GM23248 (cell line): ENCODE measurements at regions not wholly inside any gene's neighbourhood (a gene's known extent, or its start where the extent isn't known, plus 50 kb on each side); places are given as distances from the start of the nearest gene placed in this dataset.

Experiments
- DNase-seq: peaks from one replicate; pipeline ENCODE4 v3.0.0-alpha.2; 2015
- H2AFZ ChIP-seq: fragments of 200-600 bp; sonication (generic); 2 replicates; pipeline ENCODE4 v1.6.1; 2016; ENCODE audit warnings: antibody characterized with exemption
- H3F3A ChIP-seq: fragments of 200-600 bp; sonication (generic); 2 replicates; pipeline ENCODE4 v1.6.1; 2016; ENCODE audit warnings: mild to moderate bottlenecking, antibody characterized with exemption, mixed run types; ENCODE audit not compliant: insufficient read depth
- H3K27ac ChIP-seq: fragments of 200-600 bp; sonication (generic); 2 replicates; pipeline ENCODE4 v1.5.1; 2016; ENCODE audit warnings: mild to moderate bottlenecking
- H3K27me3 ChIP-seq: fragments of 200-600 bp; sonication (generic); replicated peaks from 2 replicates; pipeline ENCODE4 v1.6.1; 2016; ENCODE audit warnings: mild to moderate bottlenecking; ENCODE audit not compliant: insufficient read depth
- H3K36me3 ChIP-seq: fragments of 200-600 bp; sonication (generic); 2 replicates; pipeline ENCODE4 v1.6.1; 2016; ENCODE audit warnings: low read depth, mild to moderate bottlenecking
- H3K4me1 ChIP-seq: fragments of 200-600 bp; sonication (generic); 2 replicates; pipeline ENCODE4 v1.6.1; 2016; ENCODE audit warnings: mild to moderate bottlenecking; ENCODE audit not compliant: insufficient read depth
- H3K4me2 ChIP-seq: fragments of 200-600 bp; sonication (generic); one replicate; pipeline ENCODE4 v1.6.1; 2016; ENCODE audit warnings: mild to moderate bottlenecking; ENCODE audit not compliant: unreplicated experiment
- H3K4me3 ChIP-seq: fragments of 200-600 bp; sonication (generic); 2 replicates; pipeline ENCODE4 v1.5.1; 2016; ENCODE audit warnings: mild to moderate bottlenecking
- H3K79me2 ChIP-seq: fragments of 200-600 bp; sonication (generic); 2 replicates; pipeline ENCODE4 v1.6.1; 2016; ENCODE audit warnings: mild to moderate bottlenecking; ENCODE audit not compliant: insufficient read depth
- H3K9ac ChIP-seq: fragments of 200-600 bp; sonication (generic); 2 replicates; pipeline ENCODE4 v1.6.1; 2016; ENCODE audit warnings: mild to moderate bottlenecking
- H3K9me2 ChIP-seq: fragments of 200-600 bp; sonication (generic); 2 replicates; pipeline ENCODE4 v1.6.1; 2016; ENCODE audit warnings: mixed run types, mild to moderate bottlenecking, moderate library complexity; ENCODE audit not compliant: insufficient read depth
- H3K9me3 ChIP-seq: fragments of 200-600 bp; sonication (generic); one replicate; pipeline ENCODE4 v1.6.1; 2017; ENCODE audit warnings: low read depth
- H4K20me1 ChIP-seq: fragments of 200-600 bp; sonication (generic); 2 replicates; pipeline ENCODE4 v1.6.0; 2016; ENCODE audit not compliant: insufficient read depth
- EZH2 ChIP-seq: fragments of 200-600 bp; sonication (generic); IDR thresholded peaks from 2 replicates; pipeline ENCODE4 v1.6.1; 2018; ENCODE audit warnings: antibody characterized with exemption, mild to moderate bottlenecking; ENCODE audit not compliant: insufficient read depth, poor library complexity, severe bottlenecking
- EZH2phosphoT487 ChIP-seq: fragments of 200-600 bp; sonication (generic); IDR thresholded peaks from 2 replicates; pipeline ENCODE4 v1.6.1; 2018; ENCODE audit warnings: antibody characterized with exemption, moderate library complexity, mild to moderate bottlenecking, low read depth; ENCODE audit not compliant: insufficient read depth
- WGBS, 2 experiments: methylation state at CpG; one replicate each; pipeline ENCODE4 v1.1.6; 2015 to 2017; ENCODE audit warnings: low lambda C conversion rate in 2 of 2, low coverage in 1 of 2; ENCODE audit errors: missing lambda C conversion rate in 2 of 2; 5-methylcytosine and 5-hydroxymethylcytosine counted together
- in situ Hi-C: fragments of 300-500 bp; cut with MboI; formaldehyde crosslinking; loops from 2 replicates; pipeline ENCODE4 v1.15.0; 2020

- H3K4me1 ChIP-seq: peaks cover 5% of the 10 kb centered on the region; the same call in 1 of the 2 replicates
- no peak overlapping the region for H3K27ac ChIP-seq
- H3K27me3 ChIP-seq: peaks cover 21% of the 10 kb centered on the region
- H4K20me1 ChIP-seq: no peaks in the 10 kb centered on the region
- H3K36me3 ChIP-seq: no peaks in the 10 kb centered on the region
- H3K4me3 ChIP-seq: no peak overlapping the region
- H3K9me3 ChIP-seq: no peaks in the 10 kb centered on the region
- TF ChIP-seq EZH2 (no peak), EZH2phosphoT487 (peak; percentile 89)
- no peaks in the 10 kb centered on the region for H3K9me2 ChIP-seq
- H3K4me2 ChIP-seq: no peak overlapping the region
- no peaks in the 10 kb centered on the region for H3K79me2 ChIP-seq
- peak; percentile 88 for DNase-seq
- 26% methylated on average over 17 to 19 of the region's 19 CpGs for WGBS, 2 experiments
- no peaks in the 10 kb centered on the region for H3F3A ChIP-seq
- no peak overlapping the region for H2AFZ ChIP-seq
- in situ Hi-C loops: no loop called here
- H3K9ac ChIP-seq: no peak overlapping the region
Observed at GRCh38 chr18:79599441-79599931, 80.1 kb upstream of the CTDP1 start.

GRCh38 chr18:79600141-79600540 is 79.5 kb upstream of the CTDP1 start:
- DNase-seq: no peak
- in situ Hi-C loops: no loop called here
- Histone ChIP-seq H3F3A (no peaks in the 10 kb centered on the region), H4K20me1 (no peaks in the 10 kb centered on the region), H2AFZ (no peak overlapping the region), H3K9me2 (no peaks in the 10 kb centered on the region), H3K79me2 (no peaks in the 10 kb centered on the region), H3K4me1 (peaks cover 5% of the 10 kb centered on the region; the same call in 1 of the 2 replicates), H3K9ac (no peak overlapping the region), H3K36me3 (no peaks in the 10 kb centered on the region), H3K27ac (no peak overlapping the region), H3K27me3 (peaks cover 15% of the 10 kb centered on the region), H3K4me3 (no peak overlapping the region), H3K4me2 (no peak overlapping the region), H3K9me3 (no peaks in the 10 kb centered on the region)
- TF ChIP-seq EZH2 (no peak), EZH2phosphoT487 (no peak)
- 86 to 88% methylated on average over 5 to 6 of the region's 6 CpGs for WGBS, 2 experiments

- Histone ChIP-seq H3K4me2 (no peak overlapping the region), H3K27me3 (peaks cover 10% of the 10 kb centered on the region), H3K36me3 (no peaks in the 10 kb centered on the region), H3K27ac (no peak overlapping the region), H3K4me3 (no peak overlapping the region), H3K79me2 (no peaks in the 10 kb centered on the region), H4K20me1 (no peaks in the 10 kb centered on the region), H3K4me1 (peaks cover 5% of the 10 kb centered on the region; the same call in 1 of the 2 replicates), H3K9me3 (no peaks in the 10 kb centered on the region), H3K9ac (no peak overlapping the region), H3F3A (no peaks in the 10 kb centered on the region), H3K9me2 (no peaks in the 10 kb centered on the region), H2AFZ (no peak overlapping the region)
- no peak for TF ChIP-seq EZH2phosphoT487
- TF ChIP-seq EZH2: no peak
- in situ Hi-C loops: no loop called here
- DNase-seq: no peak
- WGBS, 2 experiments: 51 to 91% methylated on average over 1 to 2 of the region's 2 CpGs
Observed at GRCh38 chr18:79600596-79600995, 79.0 kb upstream of the CTDP1 start.

GRCh38 chr18:79601234-79601633 is 78.4 kb upstream of the CTDP1 start:
- in situ Hi-C loops: no loop called here
- H3K36me3 ChIP-seq: no peaks in the 10 kb centered on the region
- no peaks in the 10 kb centered on the region for H3K79me2 ChIP-seq
- H2AFZ ChIP-seq: no peak overlapping the region
- H3K27ac ChIP-seq: no peak overlapping the region
- no peaks in the 10 kb centered on the region for H3K9me3 ChIP-seq
- no peaks in the 10 kb centered on the region for H3K9me2 ChIP-seq
- H3K4me3 ChIP-seq: no peak overlapping the region
- H3K4me1 ChIP-seq: peaks cover 5% of the 10 kb centered on the region; the same call in 1 of the 2 replicates
- H3K27me3 ChIP-seq: peaks cover 6% of the 10 kb centered on the region; the same call in 1 of the 2 replicates
- H3K9ac ChIP-seq: no peak overlapping the region
- no peaks in the 10 kb centered on the region for H4K20me1 ChIP-seq
- TF ChIP-seq EZH2 (no peak), EZH2phosphoT487 (no peak)
- 81 to 82% methylated on average over 8 of the region's 8 CpGs for WGBS, 2 experiments
- DNase-seq: no peak
- H3F3A ChIP-seq: no peaks in the 10 kb centered on the region
- no peak overlapping the region for H3K4me2 ChIP-seq
